Kidney glomerular epithelial cell (primary cell): ENCODE measurements at regions not wholly inside any gene's neighbourhood (a gene's known extent, or its start where the extent isn't known, plus 50 kb on each side); places are given as distances from the start of the nearest gene placed in this dataset.
"Not testable (repeated sequence)": the region's sequence is repeated elsewhere in the genome, so short reads cannot be mapped to it uniquely, and the experiment has no call there.

Source experiments
- DNase-seq: peaks from one replicate; lab custom pipeline; 2025; lab: John Stamatoyannopoulos, UW

- DNase-seq: no peak
Observed at GRCh38 chr2:191476901-191477300, 201.0 kb upstream of the NABP1 start.

- DNase-seq: no peak
Observed at GRCh38 chr2:191478799-191479679, 198.9 kb upstream of the NABP1 start.

DNA sequence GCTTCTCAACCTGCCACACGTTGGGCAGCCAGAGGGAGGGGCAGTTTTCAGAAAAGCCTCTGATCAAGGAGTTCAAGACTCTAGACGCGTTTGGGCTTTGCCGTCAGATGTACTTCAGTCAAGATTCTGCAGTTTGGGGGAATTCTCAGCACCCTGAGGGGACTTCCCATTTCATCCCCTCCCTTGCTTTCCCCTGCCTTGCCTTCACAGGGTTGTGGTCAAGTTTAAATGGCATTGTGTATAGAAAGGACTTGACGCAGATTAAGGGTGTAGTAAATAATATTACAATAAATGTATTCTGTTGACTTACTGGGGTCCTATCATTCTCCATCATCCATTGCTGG lies 198.3 kb upstream of the NABP1 start:
- DNase-seq: no peak

DNA sequence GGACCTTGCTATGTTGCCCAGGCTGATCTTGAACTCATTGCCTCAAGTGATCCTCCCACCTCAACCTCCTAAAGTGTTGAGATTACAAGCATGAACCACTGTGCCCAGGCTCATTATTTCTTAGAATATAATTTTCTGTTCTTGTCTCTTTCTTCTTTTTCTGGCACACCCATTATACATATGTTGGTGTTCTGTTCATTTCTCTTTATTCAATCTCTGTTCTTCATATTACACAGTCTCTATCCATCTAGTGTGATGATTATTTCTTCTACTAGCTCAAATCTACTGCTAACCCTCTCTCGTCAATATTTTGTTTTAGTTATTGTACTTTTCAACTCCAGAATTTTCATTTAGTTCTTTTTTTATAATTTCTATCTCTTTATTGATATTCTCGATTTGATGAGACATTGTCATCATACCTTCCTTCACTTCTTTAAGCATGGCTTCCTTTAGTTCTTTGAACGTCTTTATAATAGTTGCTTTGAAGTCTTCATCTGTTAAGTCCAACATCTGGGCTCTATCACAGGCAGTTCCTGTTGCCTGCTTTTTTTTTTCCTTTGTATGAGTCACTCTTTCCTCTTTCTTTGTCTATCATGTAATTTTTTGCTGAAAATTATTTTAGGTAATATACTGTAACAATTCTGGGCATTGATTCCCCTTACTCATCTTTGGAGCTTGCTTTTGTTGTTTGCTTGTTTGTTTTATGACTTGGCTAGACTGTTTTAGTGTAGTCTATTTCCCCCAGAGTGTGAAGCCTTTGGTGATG lies 196.4 kb upstream of the NABP1 start:
- DNase-seq: no peak

DNA sequence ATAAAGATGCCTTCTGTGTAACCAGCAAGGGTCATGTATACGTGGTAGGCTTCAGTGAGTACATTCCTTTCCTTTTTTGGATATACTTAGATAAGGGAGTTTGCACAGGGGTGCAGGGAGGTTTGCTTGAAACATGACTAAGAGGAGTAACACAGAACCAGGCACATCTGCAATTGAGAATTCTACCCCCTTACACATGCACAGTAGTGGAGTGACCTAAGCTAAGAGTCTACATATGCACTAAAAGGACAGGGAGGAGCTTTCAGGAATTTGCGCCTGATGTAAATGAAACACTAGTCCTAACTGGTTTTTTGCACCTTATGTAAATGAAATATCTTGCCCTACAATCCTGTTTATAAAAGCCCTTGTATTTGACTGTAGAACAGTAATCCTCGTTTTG lies 194.8 kb upstream of the NABP1 start:
- no peak for DNase-seq

- peak; percentile 99 for DNase-seq
Observed at GRCh38 chr2:191486584-191487320, 191.2 kb upstream of the NABP1 start.

DNA sequence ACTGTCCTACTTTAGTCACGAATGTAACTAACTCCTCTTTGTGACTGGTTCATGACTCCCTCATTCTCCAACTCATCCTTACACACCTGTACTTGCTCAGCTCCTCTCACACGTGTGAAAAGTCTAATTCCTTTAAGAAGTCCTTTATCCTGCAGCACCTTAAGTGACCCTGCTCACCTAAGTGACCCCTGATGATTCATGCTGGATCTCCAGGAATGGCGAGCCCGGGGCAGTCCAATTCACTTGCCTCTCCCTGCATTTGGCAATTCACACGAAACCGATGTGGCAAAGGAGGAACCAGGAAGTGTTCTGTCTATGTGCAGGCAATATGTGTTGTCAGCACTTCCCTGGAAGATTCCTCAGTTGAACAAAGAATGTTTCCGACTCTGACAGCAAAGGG lies 189.8 kb upstream of the NABP1 start:
- no peak for DNase-seq

DNA sequence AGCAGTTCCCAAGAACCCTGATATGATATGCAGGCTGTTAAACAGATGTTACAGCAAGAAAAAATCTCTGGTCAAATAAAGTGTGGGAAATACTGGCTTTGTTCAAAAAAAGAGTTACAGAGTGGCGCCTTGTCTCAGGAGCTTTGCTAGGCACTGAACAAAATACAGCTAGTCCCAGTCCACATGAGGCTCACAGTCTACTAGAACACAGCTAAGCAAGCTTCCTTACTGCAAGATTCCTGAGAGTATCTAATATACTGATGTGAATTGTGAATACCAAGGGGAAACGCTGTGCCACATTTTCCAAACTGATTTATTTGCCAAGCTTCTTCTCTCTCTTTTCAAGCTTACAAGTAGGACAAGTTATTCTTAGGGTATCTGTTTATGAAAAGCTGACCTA lies 188.8 kb upstream of the NABP1 start:
- no peak for DNase-seq

GRCh38 chr2:191496838-191497237 lies 181.1 kb upstream of the NABP1 start:
- no peak for DNase-seq

- DNase-seq: no peak
Observed at GRCh38 chr2:191497822-191498221, 180.1 kb upstream of the NABP1 start.

GRCh38 chr2:191499050-191499449 lies 178.9 kb upstream of the NABP1 start:
- DNase-seq: no peak

DNA sequence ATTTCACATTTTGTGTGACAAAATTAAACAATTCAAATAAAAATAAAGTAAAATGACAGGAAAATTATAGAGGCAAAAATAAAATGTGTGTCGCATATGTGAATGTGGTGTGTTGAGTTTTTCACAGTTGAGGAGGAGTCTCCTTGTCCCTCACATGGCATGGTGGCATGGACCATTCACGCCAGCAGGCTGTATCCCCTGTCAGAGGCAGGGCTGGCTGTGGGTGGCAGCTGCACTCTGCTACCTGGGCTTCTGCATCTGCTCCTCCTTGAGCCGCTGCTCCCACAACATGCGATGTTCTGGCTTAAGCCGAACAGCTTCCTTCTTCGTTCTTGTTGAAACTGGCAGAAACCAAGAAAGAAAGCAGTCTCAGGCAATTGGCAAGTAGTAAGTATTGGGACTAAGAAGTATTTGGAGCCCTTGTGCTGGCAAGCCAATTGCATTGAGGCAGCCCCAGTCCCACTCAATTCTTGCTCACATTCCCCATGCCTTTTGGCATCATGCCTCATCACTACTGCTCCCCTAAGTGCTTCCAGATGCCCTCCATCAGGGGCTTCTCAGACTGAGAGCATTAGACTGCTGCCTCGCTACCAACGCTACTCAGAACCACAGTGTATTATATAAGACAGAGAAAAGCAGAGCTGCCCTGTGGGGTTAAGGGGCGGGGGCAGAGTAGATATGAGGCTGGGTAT lies 177.9 kb upstream of the NABP1 start:
- DNase-seq: no peak

- no peak for DNase-seq
Observed at GRCh38 chr2:191500566-191500883, 177.4 kb upstream of the NABP1 start.

DNA sequence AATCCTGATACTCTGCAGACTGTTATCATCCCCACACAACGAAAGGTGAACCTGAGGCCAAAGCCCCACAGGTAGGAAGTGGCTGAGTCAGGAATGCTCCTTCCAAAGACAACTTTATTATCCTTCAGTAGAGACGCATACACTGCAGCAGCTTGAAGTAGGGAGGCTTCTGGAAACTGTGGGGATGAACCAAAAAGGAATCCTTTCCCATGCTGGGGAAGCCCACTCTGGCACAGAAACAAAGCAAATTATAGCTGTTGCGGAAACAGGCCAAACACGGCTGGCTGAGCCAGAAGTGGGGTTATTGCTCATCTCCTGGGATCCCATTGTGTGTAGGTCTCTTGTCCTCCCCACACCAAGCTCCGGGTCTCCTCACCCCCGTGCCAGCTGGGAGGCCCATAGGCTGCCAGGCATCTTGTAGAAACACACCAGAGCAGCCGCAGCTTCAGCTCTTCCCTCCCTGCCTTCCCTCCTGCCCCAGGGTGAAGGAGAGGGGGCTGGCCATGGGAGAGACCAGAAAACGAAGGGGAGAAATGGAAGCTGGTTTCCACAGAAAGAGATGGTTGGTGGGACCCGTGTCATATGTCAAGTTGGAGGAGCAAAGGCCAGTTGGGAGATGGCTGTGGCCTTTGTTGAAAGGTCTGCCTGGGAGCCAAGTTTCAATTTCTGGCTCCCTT lies 176.9 kb upstream of the NABP1 start:
- DNase-seq: no peak

DNA sequence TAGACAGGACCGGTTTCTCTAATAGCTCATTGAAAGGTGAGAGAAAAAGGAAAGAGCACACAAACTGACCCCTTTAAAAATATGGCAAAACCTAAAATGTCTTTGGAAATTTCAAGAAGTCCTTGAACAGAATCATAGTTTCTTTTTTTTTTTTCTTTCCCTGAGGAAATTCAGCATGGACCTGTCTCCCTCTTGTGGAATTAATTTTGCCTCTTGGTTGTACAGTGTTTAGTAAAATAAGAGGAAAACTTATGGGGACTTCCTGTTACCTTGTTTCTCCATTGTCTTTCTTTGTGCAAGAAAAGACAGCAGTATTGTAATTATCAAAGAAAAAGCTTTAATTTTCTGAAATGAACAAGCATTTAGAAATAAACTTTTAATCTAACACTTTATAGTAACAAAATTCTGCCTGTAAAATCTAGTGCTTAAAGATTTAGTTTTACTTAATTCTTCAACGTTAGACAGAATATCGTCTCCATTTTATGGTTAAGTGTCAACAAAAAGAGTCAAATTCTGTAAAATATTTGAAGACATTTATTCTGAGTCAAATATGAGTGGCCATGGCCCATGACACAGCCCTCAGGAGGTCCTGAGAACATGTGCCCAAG lies 176.3 kb upstream of the NABP1 start:
- DNase-seq: peak; percentile 72

GRCh38 chr2:191506515-191506914 lies 171.4 kb upstream of the NABP1 start:
- DNase-seq: no peak

DNA sequence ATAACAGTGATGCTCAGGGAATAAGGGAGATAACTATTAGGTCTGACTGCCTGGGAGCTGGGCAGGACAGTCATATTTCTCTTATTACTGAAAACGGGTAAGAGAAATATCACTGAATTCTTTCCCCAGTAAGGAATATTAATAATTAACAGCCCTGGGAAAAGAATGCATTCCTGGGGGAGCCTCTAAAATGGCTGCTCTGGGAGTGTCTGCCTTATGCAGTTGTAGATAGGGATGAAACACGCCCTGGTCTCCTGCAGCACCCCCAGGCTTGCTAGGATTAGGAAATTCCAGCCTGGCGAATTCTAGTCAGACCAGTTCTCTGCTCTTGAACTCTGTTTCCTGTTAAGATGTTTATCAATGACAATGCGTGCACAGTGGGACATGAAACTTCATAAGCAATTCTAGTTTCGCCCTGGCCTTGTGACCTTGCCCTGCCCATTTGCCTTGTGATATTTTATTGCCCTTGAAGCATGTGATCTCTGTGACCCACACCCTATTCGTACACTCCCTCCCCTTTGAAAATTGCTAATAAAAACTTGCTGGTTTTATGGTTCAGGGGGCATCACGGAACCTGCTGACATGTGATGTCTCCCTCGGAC lies 170.6 kb upstream of the NABP1 start:
- not testable (repeated sequence) for DNase-seq

- no peak for DNase-seq
Observed at GRCh38 chr2:191508738-191509137, 169.2 kb upstream of the NABP1 start.

- DNase-seq: no peak
Observed at GRCh38 chr2:191512216-191512835, 165.6 kb upstream of the NABP1 start.

GRCh38 chr2:191512874-191513273 lies 165.1 kb upstream of the NABP1 start:
- DNase-seq: no peak
